CD14-positive monocyte (primary cell): ENCODE measurements at regions not wholly inside any gene's neighbourhood (a gene's known extent, or its start where the extent isn't known, plus 50 kb on each side); places are given as distances from the start of the nearest gene placed in this dataset.

Experiments
- DNase-seq, 3 donors: peaks; one replicate each; pipeline ENCODE4 v3.0.0-alpha.2; 2011 to 2022
- H2AFZ ChIP-seq: 2 replicates; pipeline ENCODE4 v1.6.0; 2012; ENCODE audit warnings: mild to moderate bottlenecking, low read depth, low read length, inconsistent platforms; ENCODE audit not compliant: insufficient read depth, poor library complexity, severe bottlenecking
- H3K27ac ChIP-seq, 2 donors: 1 replicate in 1 of 2; 2 replicates in 1 of 2; pipeline ENCODE4 v1.5.1; 2012 to 2013; ENCODE audit warnings: low read length in 2 of 2, control low read depth in 1 of 2, inconsistent platforms in 1 of 2, low read depth in 1 of 2, mild to moderate bottlenecking in 1 of 2
- H3K27me3 ChIP-seq, 2 donors: one replicate each; pipeline versions ENCODE4 v1.6.0 to v1.6.1; 2011 to 2013; ENCODE audit warnings: low read length in 2 of 2; ENCODE audit not compliant: control insufficient read depth in 2 of 2, insufficient read depth in 2 of 2
- H3K36me3 ChIP-seq, 2 donors: replicated peaks in 1 of 2; 1 replicate in 1 of 2; 2 replicates in 1 of 2; pipeline versions ENCODE4 v1.5.1 to v1.6.1; 2012 to 2013; ENCODE audit warnings: low read length in 2 of 2, control low read depth in 1 of 2, inconsistent platforms in 1 of 2, mild to moderate bottlenecking in 1 of 2; ENCODE audit not compliant: insufficient read depth in 2 of 2, control insufficient read depth in 1 of 2
- H3K4me1 ChIP-seq, 2 donors: 1 replicate in 1 of 2; 2 replicates in 1 of 2; pipeline versions ENCODE4 v1.5.1 to v1.6.1; 2012 to 2013; ENCODE audit warnings: low read length in 2 of 2, control low read depth in 1 of 2, inconsistent platforms in 1 of 2, mild to moderate bottlenecking in 1 of 2, moderate library complexity in 1 of 2; ENCODE audit not compliant: insufficient read depth in 2 of 2, control insufficient read depth in 1 of 2
- H3K4me2 ChIP-seq: replicated peaks from 2 replicates; pipeline ENCODE3; 2012; ENCODE audit warnings: low read length, moderate library complexity, mild to moderate bottlenecking; ENCODE audit not compliant: poor library complexity, severe bottlenecking; ENCODE audit errors: extremely low read depth
- H3K4me3 ChIP-seq, 3 experiments: fragments of 200-600 bp in 1 of 3; sonication (generic) in 1 of 3; replicated peaks in 1 of 3; 1 replicate in 2 of 3; 2 replicates in 1 of 3; pipeline ENCODE4 v1.5.1; 2011 to 2013; ENCODE audit warnings: low read length in 3 of 3, mild to moderate bottlenecking in 3 of 3, control low read depth in 2 of 3, low read depth in 2 of 3, inconsistent platforms in 1 of 3, moderate library complexity in 1 of 3
- H3K79me2 ChIP-seq: 2 replicates; pipeline ENCODE4 v1.6.0; 2012; ENCODE audit warnings: mild to moderate bottlenecking, control low read depth, inconsistent platforms, low read length, moderate library complexity; ENCODE audit not compliant: insufficient read depth
- H3K9ac ChIP-seq: 2 replicates; pipeline ENCODE4 v1.6.0; 2017; ENCODE audit warnings: low read length, mild to moderate bottlenecking; ENCODE audit not compliant: insufficient read depth, poor library complexity, severe bottlenecking
- H3K9me3 ChIP-seq, 2 donors: replicated peaks in 1 of 2; 1 replicate in 1 of 2; 2 replicates in 1 of 2; pipeline versions ENCODE4 v1.5.1 to v1.6.1; 2012 to 2013; ENCODE audit warnings: low read length in 2 of 2, control low read depth in 1 of 2; ENCODE audit not compliant: control insufficient read depth in 1 of 2, insufficient read depth in 1 of 2
- H4K20me1 ChIP-seq: 2 replicates; pipeline ENCODE4 v1.6.0; 2012; ENCODE audit warnings: mild to moderate bottlenecking, low read length, control low read depth, moderate library complexity; ENCODE audit not compliant: insufficient read depth
- H3K27ac Mint-ChIP-seq, 7 donors: one replicate each; pipeline ENCODE4 v1.8.0; 2020; ENCODE audit warnings: mild to moderate bottlenecking in 7 of 7, mixed read lengths in 7 of 7, moderate library complexity in 6 of 7, inconsistent platforms in 2 of 7
- H3K27me3 Mint-ChIP-seq, 3 donors: one replicate each; pipeline ENCODE4 v1.8.0; 2021 to 2022; ENCODE audit warnings: low read depth in 3 of 3, mild to moderate bottlenecking in 3 of 3, mixed read lengths in 3 of 3, moderate library complexity in 3 of 3, inconsistent platforms in 1 of 3
- H3K36me3 Mint-ChIP-seq, 2 donors: one replicate each; pipeline ENCODE4 v1.8.0; 2020; ENCODE audit warnings: mixed read lengths in 2 of 2, inconsistent platforms in 1 of 2, mild to moderate bottlenecking in 1 of 2
- H3K4me1 Mint-ChIP-seq: one replicate; pipeline ENCODE4 v1.8.0; 2020; ENCODE audit warnings: mild to moderate bottlenecking, mixed read lengths
- H3K4me3 Mint-ChIP-seq, 2 donors: one replicate each; pipeline ENCODE4 v1.8.0; 2020; ENCODE audit warnings: mild to moderate bottlenecking in 2 of 2, mixed read lengths in 2 of 2, moderate library complexity in 1 of 2
- H3K9me3 Mint-ChIP-seq, 7 donors: one replicate each; pipeline ENCODE4 v1.8.0; 2020 to 2022; ENCODE audit warnings: mixed read lengths in 7 of 7, mild to moderate bottlenecking in 6 of 7, moderate library complexity in 6 of 7, inconsistent platforms in 2 of 7
- CTCF ChIP-seq: fragments of 200-600 bp; IDR thresholded peaks from one replicate; pipeline ENCODE4 v1.8.0; 2022; ENCODE audit warnings: antibody characterized with exemption, mild to moderate bottlenecking
- WGBS: methylation state at CpG from one replicate; pipeline ENCODE4 v1.1.5; 2013; ENCODE audit warnings: missing lambda C conversion rate; ENCODE audit not compliant: insufficient coverage; 5-methylcytosine and 5-hydroxymethylcytosine counted together
- intact Hi-C, 2 donors: fragments of 100-400 bp; cut with micrococcal nuclease; formaldehyde crosslinking; loops; one replicate each; pipeline versions ENCODE4 v1.15.0 to v1.15.1; 2023

- H3K4me2 ChIP-seq = no peak overlapping the region
- TF ChIP-seq CTCF = no peak
- H3K4me3 Mint-ChIP-seq = no peak overlapping the region
- peaks cover 0 to 6% (median 0%) of the 10 kb centered on the region in 7 donors for H3K9me3 Mint-ChIP-seq
- no peaks in the 10 kb centered on the region for H3K9me3 ChIP-seq
- no peaks in the 10 kb centered on the region for H3K4me1 ChIP-seq
- H3K9ac ChIP-seq = no peak overlapping the region
- H2AFZ ChIP-seq = no peak overlapping the region
- 100% methylated on average over 1 of the region's 5 CpGs for WGBS
- H3K27ac ChIP-seq = no peak overlapping the region
- intact Hi-C loops = no loop called here
- no peak overlapping the region for H3K27ac Mint-ChIP-seq
- H3K4me1 Mint-ChIP-seq = no peaks in the 10 kb centered on the region
- H3K36me3 ChIP-seq = no peaks in the 10 kb centered on the region
- no peaks in the 10 kb centered on the region for H3K27me3 ChIP-seq
- peaks cover 0 to 2% (median 0%) of the 10 kb centered on the region in 3 donors for H3K27me3 Mint-ChIP-seq
- H3K4me3 ChIP-seq = no peak overlapping the region
- no peaks in the 10 kb centered on the region for H3K36me3 Mint-ChIP-seq
- DNase-seq = no peak
- H4K20me1 ChIP-seq = no peaks in the 10 kb centered on the region
- no peaks in the 10 kb centered on the region for H3K79me2 ChIP-seq
These were observed 114.5 kb upstream of the KCNK2 start for GRCh38 chr1:214967865-214968575.

- Histone ChIP-seq H3K4me2 (no peak overlapping the region), H3K9me3 (no peaks in the 10 kb centered on the region), H2AFZ (no peak overlapping the region), H3K9ac (no peak overlapping the region), H3K79me2 (no peaks in the 10 kb centered on the region), H3K27ac (no peak overlapping the region), H4K20me1 (no peaks in the 10 kb centered on the region), H3K36me3 (no peaks in the 10 kb centered on the region), H3K4me1 (no peaks in the 10 kb centered on the region), H3K4me3 (no peak overlapping the region), H3K27me3 (no peaks in the 10 kb centered on the region)
- no peak overlapping the region for H3K4me3 Mint-ChIP-seq
- H3K9me3 Mint-ChIP-seq = peaks cover 0 to 6% (median 0%) of the 10 kb centered on the region in 7 donors
- no CpG with 5 or more reads among the region's 1 CpG for WGBS
- intact Hi-C loops = no loop called here
- H3K4me1 Mint-ChIP-seq = no peaks in the 10 kb centered on the region
- H3K27me3 Mint-ChIP-seq = peaks cover 0 to 2% (median 0%) of the 10 kb centered on the region in 3 donors
- no peak for TF ChIP-seq CTCF
- H3K36me3 Mint-ChIP-seq = no peaks in the 10 kb centered on the region
- DNase-seq = no peak
- no peak overlapping the region for H3K27ac Mint-ChIP-seq
These were observed 112.5 kb upstream of the KCNK2 start for GRCh38 chr1:214970016-214970415.
